ENCODE measurements at regions not wholly inside any gene's neighbourhood (a gene's known extent, or its start where the extent isn't known, plus 50 kb on each side); places are given as distances from the start of the nearest gene placed in this dataset.
"Not testable (repeated sequence)": the region's sequence is repeated elsewhere in the genome, so short reads cannot be mapped to it uniquely, and the experiment has no call there.

- H3K27ac Mint-ChIP-seq: no peak overlapping the region
- peaks cover 11% of the 10 kb centered on the region for H3K36me3 Mint-ChIP-seq
- CTCF ChIA-PET: no interaction called here
- peaks cover 13% of the 10 kb centered on the region for H3K9me3 Mint-ChIP-seq
- no peak for TF ChIP-seq FOXJ3 (CRISPR knock-in tag; IDR thresholded peaks at IDR 0.05; ENCODE audit: borderline replicate concordance)
- TF ChIP-seq CTCF (IDR thresholded peaks at IDR 0.05): no peak
- TF ChIP-seq NFYB (CRISPR knock-in tag; conservative IDR thresholded peaks at IDR 0.05; ENCODE audit: low read depth): no peak
- TF ChIP-seq ZBTB43 (CRISPR knock-in tag; IDR thresholded peaks at IDR 0.05): no peak
- no peak for TF ChIP-seq NFATC4 (CRISPR knock-in tag; IDR thresholded peaks at IDR 0.05)
- no peak for TF ChIP-seq SMAD4 (CRISPR knock-in tag; IDR thresholded peaks at IDR 0.05)
- no peak for TF ChIP-seq GTF2I (CRISPR knock-in tag; conservative IDR thresholded peaks at IDR 0.05)
- TF ChIP-seq IRF1 (CRISPR knock-in tag; IDR thresholded peaks at IDR 0.05): no peak
- TF ChIP-seq ATF1 (CRISPR knock-in tag; IDR thresholded peaks at IDR 0.05): no peak
- H3K4me1 Mint-ChIP-seq: peaks cover 22% of the 10 kb centered on the region
- H3K27me3 Mint-ChIP-seq (ENCODE audit: low read depth): no peaks in the 10 kb centered on the region
- DNase-seq (ENCODE audit: low spot score): no peak
- peak; percentile 56 for ATAC-seq
- H3K4me3 Mint-ChIP-seq: no peak overlapping the region
- POLR2A ChIA-PET: no interaction called here
Measured at GRCh38 chr4:170682558-170683294, 593.0 kb upstream of the AADAT start.

- H3K27me3 Mint-ChIP-seq (ENCODE audit: low read depth); CTCF ChIA-PET; DNase-seq (ENCODE audit: low spot score); POLR2A ChIA-PET; H3K27ac Mint-ChIP-seq; H3K9me3 Mint-ChIP-seq; H3K4me3 Mint-ChIP-seq; H3K36me3 Mint-ChIP-seq: not testable (repeated sequence)
- ATAC-seq: peak; percentile 59; the same call in 1 of the 2 replicates
- H3K4me1 Mint-ChIP-seq: peaks cover 22% of the 10 kb centered on the region
Measured at GRCh38 chr4:170682087-170682486, 592.3 kb upstream of the AADAT start.

GRCh38 chr4:170675568-170676262 is 586.0 kb upstream of the AADAT start:
- H3K36me3 Mint-ChIP-seq: peaks cover 11% of the 10 kb centered on the region
- no peak overlapping the region for H3K4me3 Mint-ChIP-seq
- CTCF ChIA-PET: no interaction called here
- no peak for TF ChIP-seq CREM (CRISPR knock-in tag; IDR thresholded peaks at IDR 0.05)
- TF ChIP-seq FOXP4 (CRISPR knock-in tag; IDR thresholded peaks at IDR 0.05): no peak
- TF ChIP-seq NFATC4 (CRISPR knock-in tag; IDR thresholded peaks at IDR 0.05): no peak
- no peak for TF ChIP-seq PREB (CRISPR knock-in tag; IDR thresholded peaks at IDR 0.05; ENCODE audit: borderline replicate concordance)
- TF ChIP-seq ZNF396 (CRISPR knock-in tag; IDR thresholded peaks at IDR 0.05; ENCODE audit: borderline replicate concordance): no peak
- TF ChIP-seq CBFB (CRISPR knock-in tag; IDR thresholded peaks at IDR 0.05; ENCODE audit: low read depth): no peak
- no peak for TF ChIP-seq ERG (CRISPR knock-in tag; IDR thresholded peaks at IDR 0.05)
- no peak for TF ChIP-seq TP53 (CRISPR knock-in tag; IDR thresholded peaks at IDR 0.05)
- TF ChIP-seq ZMAT4 (CRISPR knock-in tag; IDR thresholded peaks at IDR 0.05): no peak
- DNase-seq (ENCODE audit: low spot score) (no peak), ATAC-seq (no peak)
- H3K27me3 Mint-ChIP-seq (ENCODE audit: low read depth): no peaks in the 10 kb centered on the region
- H3K4me1 Mint-ChIP-seq: peaks cover 9% of the 10 kb centered on the region
- H3K27ac Mint-ChIP-seq: no peak overlapping the region
- POLR2A ChIA-PET: no interaction called here
- H3K9me3 Mint-ChIP-seq: peaks cover 12% of the 10 kb centered on the region
